Transverse colon (tissue), 4 donors: ENCODE measurements at regions not wholly inside any gene's neighbourhood (a gene's known extent, or its start where the extent isn't known, plus 50 kb on each side); places are given as distances from the start of the nearest gene placed in this dataset.

Source experiments
- EP300 ChIP-seq: sonication (generic); formaldehyde crosslinking; IDR thresholded peaks from one replicate; pipeline ENCODE4 v1.6.1; 2017; ENCODE audit warnings: antibody characterized with exemption, low read depth
- POLR2A ChIP-seq: fragments of 450-650 bp; IDR thresholded peaks from one replicate; pipeline ENCODE4 v1.6.1; 2016; ENCODE audit warnings: antibody characterized with exemption, mild to moderate bottlenecking, moderate library complexity
- POLR2AphosphoS5 ChIP-seq, 3 donors: sonication (generic); formaldehyde crosslinking; IDR thresholded peaks; one replicate each; pipeline ENCODE4 v1.6.1; 2016; ENCODE audit warnings: antibody characterized with exemption in 3 of 3
- TF ChIP-seq, protein P1 (sequence below), 5 experiments: fragments of 200-600 bp in 3 of 5; fragments of 450-650 bp in 2 of 5; sonication (generic) in 3 of 5; IDR thresholded peaks; 1 replicate in 2 of 5; 2 replicates in 3 of 5; pipeline ENCODE4 v1.5.1; 2016 to 2017; ENCODE audit warnings: antibody characterized with exemption in 5 of 5, inconsistent platforms in 3 of 5, mild to moderate bottlenecking in 2 of 5, moderate library complexity in 1 of 5

DNA sequence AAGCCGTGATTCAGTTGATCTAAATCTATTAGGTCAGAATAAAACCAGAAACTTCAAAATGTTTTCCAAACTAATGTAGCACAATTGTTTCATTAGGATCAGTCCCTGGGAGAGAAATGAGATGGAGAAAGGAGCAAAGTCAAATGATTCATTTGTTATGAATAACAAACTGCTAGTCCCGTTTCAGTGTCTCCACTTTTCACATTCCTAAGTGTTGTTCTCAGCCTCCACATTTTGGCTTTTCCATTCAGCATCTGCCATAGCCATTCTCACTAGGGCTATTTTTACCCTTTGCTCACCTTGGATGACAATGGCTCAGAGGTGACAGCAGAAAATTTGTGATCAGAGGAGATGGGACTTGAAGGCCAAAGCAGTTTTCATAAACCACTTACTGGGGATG lies 314.1 kb upstream of the KIF2A start:
- TF ChIP-seq, protein P1, sequence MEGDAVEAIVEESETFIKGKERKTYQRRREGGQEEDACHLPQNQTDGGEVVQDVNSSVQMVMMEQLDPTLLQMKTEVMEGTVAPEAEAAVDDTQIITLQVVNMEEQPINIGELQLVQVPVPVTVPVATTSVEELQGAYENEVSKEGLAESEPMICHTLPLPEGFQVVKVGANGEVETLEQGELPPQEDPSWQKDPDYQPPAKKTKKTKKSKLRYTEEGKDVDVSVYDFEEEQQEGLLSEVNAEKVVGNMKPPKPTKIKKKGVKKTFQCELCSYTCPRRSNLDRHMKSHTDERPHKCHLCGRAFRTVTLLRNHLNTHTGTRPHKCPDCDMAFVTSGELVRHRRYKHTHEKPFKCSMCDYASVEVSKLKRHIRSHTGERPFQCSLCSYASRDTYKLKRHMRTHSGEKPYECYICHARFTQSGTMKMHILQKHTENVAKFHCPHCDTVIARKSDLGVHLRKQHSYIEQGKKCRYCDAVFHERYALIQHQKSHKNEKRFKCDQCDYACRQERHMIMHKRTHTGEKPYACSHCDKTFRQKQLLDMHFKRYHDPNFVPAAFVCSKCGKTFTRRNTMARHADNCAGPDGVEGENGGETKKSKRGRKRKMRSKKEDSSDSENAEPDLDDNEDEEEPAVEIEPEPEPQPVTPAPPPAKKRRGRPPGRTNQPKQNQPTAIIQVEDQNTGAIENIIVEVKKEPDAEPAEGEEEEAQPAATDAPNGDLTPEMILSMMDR (IDR thresholded peaks at IDR 0.05), result no peak
- TF ChIP-seq EP300 (no peak), POLR2AphosphoS5 (IDR thresholded peaks at IDR 0.05) (no peak), POLR2A (no peak)
